ENCODE measurements at regions not wholly inside any gene's neighbourhood (a gene's known extent, or its start where the extent isn't known, plus 50 kb on each side); places are given as distances from the start of the nearest gene placed in this dataset.

GRCh38 chr3:194079702-194080172 lies 56.2 kb upstream of the HES1 start:
- no peak for DNase-seq (ENCODE audit: low read depth in 1 of 2, low spot score in 1 of 2)

DNA sequence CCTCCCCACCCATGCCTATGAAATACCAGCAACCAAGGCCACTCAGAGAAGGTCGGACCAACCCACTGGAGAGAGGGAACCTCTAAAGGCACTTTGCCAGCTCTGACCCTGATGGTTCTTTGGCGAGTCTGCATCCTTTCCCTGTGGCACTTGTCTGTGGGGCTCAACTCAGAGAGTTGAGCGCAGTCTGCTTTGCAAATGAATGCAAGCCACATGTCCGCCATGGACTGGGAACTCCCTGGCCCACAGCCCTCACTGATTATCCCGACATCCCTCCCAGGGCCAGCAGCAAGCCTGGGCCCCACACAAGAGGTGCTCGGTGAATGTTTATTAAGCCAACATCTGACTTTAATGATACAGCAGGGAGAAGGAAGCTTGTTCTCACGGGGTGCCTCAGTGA lies 55.5 kb upstream of the HES1 start:
- no peak for DNase-seq (ENCODE audit: low read depth in 1 of 2, low spot score in 1 of 2)

GRCh38 chr3:194080913-194081800 lies 54.8 kb upstream of the HES1 start:
- DNase-seq (ENCODE audit: low read depth in 1 of 2, low spot score in 1 of 2) = no peak

- DNase-seq (ENCODE audit: low read depth in 1 of 2, low spot score in 1 of 2) = no peak
Measured at GRCh38 chr3:194081826-194082225, 54.1 kb upstream of the HES1 start.

DNA sequence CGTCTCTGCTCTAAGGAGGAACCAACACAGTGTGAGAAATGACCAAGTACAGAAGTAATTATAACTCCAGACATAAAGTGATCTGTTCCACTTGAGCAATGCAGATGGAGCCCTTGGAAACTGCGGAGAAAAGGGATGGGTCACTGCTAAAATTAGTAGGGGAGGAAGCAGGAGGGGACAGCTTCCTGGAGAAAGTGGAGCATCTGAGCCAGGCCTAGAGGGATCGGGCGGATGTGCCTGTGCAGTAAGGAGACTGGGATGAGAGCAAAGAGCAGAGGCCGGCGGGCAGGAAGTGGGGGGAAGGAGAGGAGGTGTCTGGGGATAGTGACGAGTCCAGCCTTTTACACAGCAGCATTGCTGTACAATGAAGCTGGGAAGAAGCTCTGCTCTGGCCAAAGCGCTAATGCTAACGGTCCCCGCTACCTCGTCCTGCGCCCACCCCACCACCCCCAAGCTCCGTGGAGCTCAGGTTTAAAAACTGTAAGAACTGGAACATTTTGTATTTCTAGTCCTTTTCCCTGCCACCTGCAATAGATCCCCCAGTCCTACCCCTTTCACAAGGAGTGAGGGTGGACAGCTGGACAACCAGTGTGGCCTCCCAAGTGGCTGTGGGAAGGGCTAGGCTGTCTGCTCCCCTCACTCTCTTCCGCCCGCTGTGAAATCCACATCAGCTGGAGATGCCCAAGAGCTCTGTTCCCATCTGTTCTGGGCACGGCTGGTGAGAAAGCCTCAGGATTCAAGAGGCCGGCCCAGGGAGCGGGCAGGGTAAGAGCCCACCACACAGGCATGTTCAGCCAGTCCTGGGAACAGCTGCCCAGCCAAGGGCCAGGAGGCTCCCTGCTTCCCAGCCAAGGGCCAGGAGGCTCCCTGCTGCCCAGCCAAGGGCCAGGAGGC lies 53.0 kb upstream of the HES1 start:
- no peak for DNase-seq (ENCODE audit: low read depth in 1 of 2, low spot score in 1 of 2)

DNA sequence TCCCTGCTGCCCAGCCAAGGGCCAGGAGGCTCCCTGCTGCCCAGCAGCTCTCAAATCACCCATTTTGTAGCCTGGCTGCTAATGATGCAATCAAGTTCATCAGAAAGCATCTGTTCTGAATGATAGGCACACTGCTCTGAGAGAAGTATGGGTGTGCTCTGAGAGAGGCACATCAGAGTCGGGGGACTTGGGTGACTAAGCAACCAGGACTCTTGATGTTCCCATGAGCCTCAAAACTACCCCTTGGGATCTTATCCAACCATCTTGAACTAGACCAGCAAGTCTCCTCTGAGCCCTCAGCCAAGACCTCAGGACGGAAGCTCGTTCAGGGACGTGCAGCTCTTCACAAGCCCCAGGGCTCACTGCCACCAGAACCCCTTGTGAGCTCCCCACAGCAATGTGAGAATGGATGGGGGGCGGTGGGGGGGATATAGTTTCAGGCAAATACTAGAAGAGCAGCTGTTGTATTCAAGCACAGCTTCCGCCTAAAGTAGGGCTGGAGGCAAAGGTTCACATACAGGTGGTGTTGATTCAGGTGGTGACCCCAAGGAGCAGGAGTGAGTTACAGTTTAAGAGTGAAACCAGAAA lies 52.2 kb upstream of the HES1 start:
- no peak for DNase-seq (ENCODE audit: low read depth in 1 of 2, low spot score in 1 of 2)

GRCh38 chr3:194084284-194084683 lies 51.7 kb upstream of the HES1 start:
- no peak for DNase-seq (ENCODE audit: low read depth in 1 of 2, low spot score in 1 of 2)
